ENCODE measurements at regions not wholly inside any gene's neighbourhood (a gene's known extent, or its start where the extent isn't known, plus 50 kb on each side); places are given as distances from the start of the nearest gene placed in this dataset.

DNA sequence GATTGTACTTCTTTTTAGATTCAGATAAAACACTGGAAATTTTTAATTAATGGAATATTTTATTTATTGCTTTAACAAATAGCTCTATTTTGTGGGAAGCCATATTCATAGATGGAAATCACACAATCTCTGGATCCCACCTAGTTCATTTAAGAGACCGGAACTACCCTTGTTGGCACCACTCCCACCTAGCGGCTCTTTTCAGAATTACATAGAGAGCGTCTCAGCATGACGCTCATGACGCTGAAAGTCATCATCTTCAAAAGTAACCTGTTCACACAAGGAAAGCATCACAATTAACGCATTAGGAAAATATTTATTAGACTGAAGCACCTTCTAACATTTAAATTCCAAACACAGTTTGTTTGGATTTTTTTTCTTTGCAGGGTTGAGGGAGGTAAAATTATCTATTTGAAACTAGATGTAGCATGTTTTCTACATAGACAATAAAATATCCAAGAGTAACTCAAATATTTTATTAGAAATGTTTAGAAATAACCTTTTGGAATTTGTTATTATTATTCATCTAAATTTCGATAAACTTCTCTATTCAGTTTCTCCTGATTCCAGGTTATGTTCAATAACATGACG is 214.9 kb upstream of the ARRDC4 start:
- DNase-seq: peak in 1 of 2 experiments; percentile 7

GRCh38 chr15:97747342-97747741 is 213.2 kb upstream of the ARRDC4 start:
- DNase-seq: no peak

DNA sequence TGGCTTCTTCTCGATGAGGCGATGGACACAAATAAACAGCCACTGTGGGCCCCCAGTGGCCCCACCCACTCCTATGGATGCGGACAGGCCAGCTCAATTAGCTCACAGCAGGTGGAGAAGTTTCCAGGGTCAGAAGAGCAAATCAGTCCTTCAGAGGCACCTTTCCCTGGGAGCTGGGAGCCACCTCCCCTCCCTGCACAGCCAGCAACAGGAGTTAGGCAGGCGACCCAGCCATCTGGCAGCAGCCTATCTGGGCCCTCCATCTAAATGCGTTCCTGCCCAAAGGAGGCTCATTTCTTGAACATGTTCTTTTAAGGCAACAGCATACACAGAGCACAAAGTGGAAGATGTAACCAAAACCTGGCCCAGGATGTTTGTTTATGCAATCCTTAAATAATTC is 211.9 kb upstream of the ARRDC4 start:
- no peak for DNase-seq

DNA sequence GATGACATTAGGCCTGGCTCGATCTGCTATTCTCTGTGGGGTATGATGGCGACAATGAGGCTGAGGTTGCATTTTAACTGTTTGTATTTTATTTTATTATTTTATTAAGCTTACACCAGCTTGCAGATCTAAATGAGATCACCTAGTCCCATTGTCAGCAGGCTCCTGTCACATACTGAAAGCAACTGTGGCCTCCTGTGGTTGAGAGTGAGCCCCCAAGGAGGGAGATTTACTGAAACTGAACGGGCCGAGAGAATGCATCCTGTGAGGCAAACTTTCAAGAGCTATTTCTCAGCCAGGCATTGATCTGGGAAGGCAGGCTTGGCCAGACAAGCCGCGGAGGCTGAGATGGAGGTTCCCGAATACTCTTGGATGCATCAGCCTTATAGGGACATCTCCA is 210.4 kb upstream of the ARRDC4 start:
- no peak for DNase-seq

GRCh38 chr15:97755726-97756125 is 204.8 kb upstream of the ARRDC4 start:
- DNase-seq: no peak

- DNase-seq: no peak
Measured at GRCh38 chr15:97759363-97759762, 201.1 kb upstream of the ARRDC4 start.

- DNase-seq: no peak
Measured at GRCh38 chr15:97761110-97761509, 199.4 kb upstream of the ARRDC4 start.

GRCh38 chr15:97783240-97783639 is 177.3 kb upstream of the ARRDC4 start:
- no peak for DNase-seq

GRCh38 chr15:97786741-97787140 is 173.8 kb upstream of the ARRDC4 start:
- no peak for DNase-seq

GRCh38 chr15:97790180-97790579 is 170.3 kb upstream of the ARRDC4 start:
- DNase-seq: no peak

DNA sequence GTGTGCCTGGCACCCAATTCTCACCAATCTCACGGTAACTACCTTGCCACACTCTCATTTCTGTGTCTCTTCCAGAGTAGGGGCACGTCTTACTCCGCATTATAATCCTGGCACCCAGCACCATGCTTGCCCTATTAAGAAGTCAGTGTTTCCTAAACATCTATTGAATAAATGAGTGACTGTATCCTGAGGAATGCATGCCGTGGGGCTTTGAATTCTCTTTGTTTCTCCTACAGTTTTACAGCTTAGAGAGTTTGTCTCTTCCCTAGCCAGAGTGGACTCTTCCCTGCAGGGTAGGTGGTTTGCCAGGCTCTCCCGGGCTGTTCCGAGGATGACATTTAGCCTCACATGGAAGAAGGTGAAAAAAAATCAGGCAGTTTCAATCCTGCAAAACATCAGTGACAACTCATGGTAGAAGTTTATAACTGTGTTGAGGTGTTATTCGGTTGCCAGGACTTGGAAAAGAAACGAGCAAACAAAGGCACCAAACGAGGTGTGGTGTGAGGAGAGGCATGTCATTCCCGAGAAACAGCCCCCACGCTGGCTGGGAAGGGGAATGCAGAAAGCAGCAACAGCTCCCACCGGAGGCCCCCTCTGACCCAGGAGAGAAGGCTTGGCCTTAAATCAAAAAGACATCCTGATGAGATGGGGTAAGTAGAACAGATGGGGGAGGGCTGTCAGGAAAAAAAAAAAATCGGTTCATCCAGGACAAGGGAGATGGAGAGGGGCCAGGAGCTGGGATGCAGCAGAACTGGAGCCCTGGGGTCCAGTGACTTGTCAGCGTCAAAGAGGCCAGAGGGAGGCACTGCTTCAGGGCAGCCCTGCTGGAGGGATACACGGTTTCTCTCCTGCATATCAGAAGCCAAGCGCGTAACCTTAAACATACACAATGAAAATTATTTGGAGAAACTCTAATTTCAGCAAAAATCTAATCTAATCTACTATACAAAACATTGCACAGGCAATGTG is 168.4 kb upstream of the ARRDC4 start:
- DNase-seq: no peak

DNA sequence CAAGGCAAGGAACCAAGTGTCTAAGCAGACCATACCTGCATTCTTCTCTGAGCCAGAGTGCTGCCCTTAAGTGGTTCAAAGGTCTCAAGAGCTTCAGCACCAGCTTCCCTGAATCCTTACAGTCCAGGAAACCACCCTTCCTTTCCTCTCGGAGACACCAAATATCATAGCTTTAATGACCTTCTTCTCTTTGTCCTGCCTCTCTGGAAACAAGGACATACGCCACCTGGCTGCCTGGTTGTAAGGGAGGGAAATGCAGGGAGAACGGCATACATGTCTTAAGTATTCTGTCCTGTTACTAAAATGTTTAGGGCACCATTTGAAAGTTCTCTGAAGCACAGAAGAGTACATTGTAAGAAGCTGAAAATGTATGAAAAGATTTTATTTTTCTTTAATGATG is 155.6 kb upstream of the ARRDC4 start:
- DNase-seq: no peak

- DNase-seq: no peak
Measured at GRCh38 chr15:97806766-97807165, 153.7 kb upstream of the ARRDC4 start.

DNA sequence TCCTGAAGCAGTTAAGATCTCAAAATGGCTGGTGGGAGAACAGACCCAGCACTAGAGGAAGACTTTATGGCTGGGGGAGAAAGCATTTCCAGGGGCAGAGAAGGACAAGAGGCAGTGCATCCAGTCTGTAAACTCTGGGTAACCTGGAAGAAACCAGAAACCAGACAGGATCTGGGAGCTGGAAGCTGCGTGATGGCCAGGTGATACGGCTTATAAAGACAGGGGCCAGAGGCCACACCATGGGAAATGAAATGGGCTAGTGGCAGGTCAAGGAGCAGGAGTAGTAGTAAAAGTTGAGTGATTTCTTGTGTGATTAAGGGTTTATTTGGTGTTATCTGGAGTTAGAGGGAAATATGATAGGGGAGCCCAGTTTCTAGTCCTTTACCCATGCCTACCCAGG is 144.7 kb upstream of the ARRDC4 start:
- no peak for DNase-seq

- no peak for DNase-seq
Measured at GRCh38 chr15:97817276-97817890, 143.1 kb upstream of the ARRDC4 start.

DNA sequence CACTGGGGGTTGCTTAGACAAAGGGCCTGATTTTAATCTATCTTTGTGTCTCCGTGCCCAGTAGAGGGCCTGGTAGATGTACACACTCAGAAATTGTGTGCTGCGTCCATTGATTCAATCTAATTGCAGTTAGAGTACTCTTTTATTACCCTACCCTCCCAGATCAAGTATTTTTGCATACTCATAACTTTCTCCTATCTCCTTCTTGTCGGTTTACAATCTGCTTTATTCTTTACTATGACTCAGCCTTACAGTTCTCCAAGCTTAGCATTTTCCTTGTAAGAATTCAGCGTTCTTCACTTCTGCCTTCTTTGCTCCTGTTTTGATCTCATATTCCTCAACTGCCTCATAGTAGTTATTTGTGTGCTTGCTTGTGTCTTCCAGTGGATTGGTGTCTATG is 124.5 kb upstream of the ARRDC4 start:
- DNase-seq: no peak

DNA sequence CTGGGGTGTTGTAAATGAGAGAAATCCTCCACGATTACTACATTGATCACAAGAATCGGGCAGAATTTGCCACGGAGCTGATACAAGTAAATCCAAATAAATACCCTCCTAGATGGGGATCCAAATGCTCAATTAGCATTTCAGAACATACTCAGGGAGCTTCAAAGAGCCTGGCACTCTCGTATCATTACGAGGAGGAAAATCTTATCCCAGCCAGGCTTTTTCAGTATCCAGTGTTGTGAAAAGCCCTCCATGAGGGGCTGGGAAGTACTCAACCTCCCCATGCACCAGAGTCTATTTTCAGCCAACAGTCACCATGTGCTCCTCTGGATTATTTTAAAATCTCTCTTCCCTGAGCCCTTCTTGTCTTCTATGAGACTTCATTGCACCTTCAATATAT is 122.6 kb upstream of the ARRDC4 start:
- no peak for DNase-seq

- DNase-seq: no peak
Measured at GRCh38 chr15:97838606-97839210, 121.8 kb upstream of the ARRDC4 start.

- no peak for DNase-seq
Measured at GRCh38 chr15:97840501-97840900, 120.0 kb upstream of the ARRDC4 start.

GRCh38 chr15:97841558-97841957 is 118.9 kb upstream of the ARRDC4 start:
- no peak for DNase-seq

- DNase-seq: no peak
Measured at GRCh38 chr15:97849183-97849582, 111.3 kb upstream of the ARRDC4 start.

DNA sequence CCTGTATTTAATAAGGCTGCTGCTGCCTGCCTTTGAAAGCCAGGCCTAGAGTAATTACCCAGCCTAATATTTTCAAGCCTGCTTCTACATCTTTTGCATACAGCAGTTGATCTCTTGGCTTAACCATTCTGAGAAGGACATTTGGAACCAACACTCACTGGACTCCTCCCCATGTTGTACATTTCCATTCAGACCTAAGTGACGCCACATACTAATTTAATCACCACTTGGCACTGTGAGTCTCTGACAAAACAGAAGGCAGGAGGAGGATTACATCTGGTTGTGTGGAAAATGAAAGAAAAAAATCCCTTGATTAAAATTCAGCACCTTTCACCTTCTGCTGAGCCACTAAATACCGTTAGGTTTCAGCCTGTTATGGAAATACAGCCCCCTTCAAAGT is 102.2 kb upstream of the ARRDC4 start:
- DNase-seq: no peak

DNA sequence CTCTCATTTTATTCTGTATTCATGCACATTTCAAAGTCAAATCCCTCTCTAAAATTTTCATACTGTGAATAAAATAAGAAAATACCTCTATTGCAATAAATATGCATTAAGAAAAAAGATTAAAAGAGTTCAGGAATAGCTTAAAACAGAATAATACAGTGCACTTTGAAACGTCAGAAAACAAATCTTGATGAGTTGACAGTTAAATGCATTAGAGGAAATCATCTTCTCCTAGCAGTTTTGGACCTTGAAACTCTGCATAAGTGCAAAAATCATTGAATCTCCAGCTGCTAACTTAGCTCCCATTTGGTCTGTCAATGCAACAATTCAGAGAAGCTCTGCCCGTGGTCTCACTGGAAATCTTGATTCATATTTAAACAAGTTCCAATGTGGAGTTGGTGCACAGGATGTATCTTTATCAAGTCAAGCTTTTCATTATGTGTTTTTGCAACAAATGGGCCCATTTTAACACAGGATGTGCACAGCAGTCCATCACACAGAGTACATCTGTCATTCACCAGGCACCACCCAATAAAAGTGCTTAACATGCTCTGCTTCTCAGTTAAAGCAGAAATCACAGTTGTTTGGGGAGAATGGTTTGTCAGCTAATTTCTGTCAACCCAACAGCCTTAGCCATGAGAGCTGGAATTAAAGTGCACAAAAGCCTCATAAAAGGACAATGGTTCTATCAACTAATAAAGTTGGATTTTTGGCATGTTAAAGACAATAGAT is 98.8 kb upstream of the ARRDC4 start:
- DNase-seq: no peak
